Neural progenitor cell (in vitro differentiated cells): ENCODE measurements at regions not wholly inside any gene's neighbourhood (a gene's known extent, or its start where the extent isn't known, plus 50 kb on each side); places are given as distances from the start of the nearest gene placed in this dataset.

Experiments used
- DNase-seq: peaks from one replicate; pipeline ENCODE4 v3.0.0-alpha.2; 2016; ENCODE audit warnings: low spot score
- H2AFZ ChIP-seq: fragments of 200-600 bp; sonication (generic); replicated peaks from 2 replicates; pipeline ENCODE4 v1.6.1; 2016; ENCODE audit warnings: antibody characterized with exemption
- H3F3A ChIP-seq: fragments of 200-600 bp; sonication (generic); 2 replicates; pipeline ENCODE4 v1.6.1; 2016; ENCODE audit warnings: antibody characterized with exemption, low read depth
- H3K27ac ChIP-seq: fragments of 200-600 bp; sonication (generic); 2 replicates; pipeline ENCODE4 v1.5.1; 2016; ENCODE audit warnings: mild to moderate bottlenecking
- H3K27me3 ChIP-seq: fragments of 200-600 bp; sonication (generic); 2 replicates; pipeline ENCODE4 v1.6.1; 2016; ENCODE audit warnings: mild to moderate bottlenecking, moderate library complexity
- H3K36me3 ChIP-seq: fragments of 200-600 bp; sonication (generic); 2 replicates; pipeline ENCODE4 v1.5.1; 2016
- H3K4me1 ChIP-seq: fragments of 200-600 bp; sonication (generic); 2 replicates; pipeline ENCODE4 v1.6.1; 2016; ENCODE audit warnings: mixed run types
- H3K4me2 ChIP-seq: fragments of 200-600 bp; sonication (generic); 2 replicates; pipeline ENCODE4 v1.6.1; 2016
- H3K4me3 ChIP-seq: fragments of 200-600 bp; sonication (generic); 2 replicates; pipeline ENCODE4 v1.5.1; 2016
- H3K79me2 ChIP-seq: fragments of 200-600 bp; sonication (generic); 2 replicates; pipeline ENCODE4 v1.6.1; 2016; ENCODE audit warnings: low read depth
- H3K9ac ChIP-seq: fragments of 200-600 bp; sonication (generic); 2 replicates; pipeline ENCODE4 v1.6.1; 2016
- H3K9me3 ChIP-seq: fragments of 200-600 bp; sonication (generic); 2 replicates; pipeline ENCODE4 v1.5.1; 2016; ENCODE audit warnings: low read depth
- H4K20me1 ChIP-seq: fragments of 200-600 bp; sonication (generic); 2 replicates; pipeline ENCODE4 v1.6.1; 2016; ENCODE audit warnings: low read depth
- H3K27ac Mint-ChIP-seq: 3 replicates; pipeline ENCODE4 v1.8.0; 2021; ENCODE audit warnings: mixed read lengths
- H3K27me3 Mint-ChIP-seq: 2 replicates; pipeline ENCODE4 v1.8.0; 2022; ENCODE audit warnings: low read depth, mild to moderate bottlenecking, inconsistent platforms, moderate library complexity, mixed read lengths; ENCODE audit not compliant: insufficient read depth
- H3K36me3 Mint-ChIP-seq: 3 replicates; pipeline ENCODE4 v1.8.0; 2021; ENCODE audit warnings: mixed read lengths
- H3K4me1 Mint-ChIP-seq: 3 replicates; pipeline ENCODE4 v1.8.0; 2021; ENCODE audit warnings: mixed read lengths
- H3K4me3 Mint-ChIP-seq: 3 replicates; pipeline ENCODE4 v1.8.0; 2021; ENCODE audit warnings: mild to moderate bottlenecking, moderate library complexity, mixed read lengths
- H3K9me3 Mint-ChIP-seq: 3 replicates; pipeline ENCODE4 v1.8.0; 2020; ENCODE audit warnings: mixed read lengths
- EZH2 ChIP-seq: fragments of 200-600 bp; sonication (generic); IDR thresholded peaks from 2 replicates; pipeline ENCODE4 v1.6.1; 2017; ENCODE audit warnings: antibody characterized with exemption, mild to moderate bottlenecking, moderate library complexity
- EZH2phosphoT487 ChIP-seq: fragments of 200-600 bp; sonication (generic); IDR thresholded peaks from 2 replicates; pipeline ENCODE4 v1.6.1; 2017; ENCODE audit warnings: antibody characterized with exemption
- TF ChIP-seq, protein P1 (sequence below): fragments of 200-600 bp; sonication (generic); IDR thresholded peaks from 2 replicates; pipeline ENCODE4 v1.5.1; 2017; ENCODE audit warnings: antibody characterized with exemption, mild to moderate bottlenecking

DNA sequence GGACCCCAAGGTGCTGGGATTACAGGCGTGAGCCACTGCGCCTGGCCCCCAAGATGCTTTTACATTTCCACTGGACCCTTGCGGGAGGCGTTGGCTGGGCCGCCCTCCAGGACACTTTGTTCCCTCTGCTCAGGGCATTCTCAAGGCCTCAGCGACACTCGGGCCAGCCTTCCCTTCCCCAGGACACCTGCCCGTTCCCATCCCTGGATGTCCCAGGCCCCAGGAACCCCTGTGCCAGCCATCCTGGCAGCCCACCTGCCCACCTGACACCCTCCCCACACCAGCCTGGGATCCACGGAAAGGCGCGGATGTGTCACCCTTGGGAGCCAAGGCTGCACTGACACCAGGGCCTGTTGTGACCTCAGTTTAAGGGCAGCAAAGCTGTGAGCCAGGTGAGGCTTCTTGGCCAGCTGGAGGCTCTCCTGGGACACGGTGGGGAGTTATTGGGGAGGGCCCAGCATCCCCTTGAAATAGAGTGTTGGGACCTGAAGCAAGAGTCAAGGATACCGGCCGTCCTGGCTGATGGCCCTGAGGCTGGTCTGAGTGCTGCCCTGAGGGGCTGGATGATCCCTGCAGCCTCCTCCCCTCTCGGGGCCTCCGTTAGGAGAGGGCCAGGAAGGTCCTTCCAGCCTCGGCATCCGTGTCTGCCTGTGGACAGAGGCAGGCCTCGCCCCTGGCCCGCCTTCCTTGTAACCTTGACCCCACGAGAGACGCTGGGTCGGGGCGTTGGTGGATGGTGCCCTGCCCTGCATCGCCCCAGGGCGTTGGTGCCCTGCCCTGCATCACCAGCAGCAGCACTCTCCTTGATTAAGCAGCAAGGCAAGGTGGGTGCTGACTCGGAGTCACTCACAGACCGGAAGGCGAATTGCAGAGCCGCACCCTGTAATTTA, 84.2 kb upstream of the BHLHE23 start:
- H3K27ac ChIP-seq, result no peak overlapping the region
- no peaks in the 10 kb centered on the region for H3K9me3 ChIP-seq
- no peak overlapping the region for H2AFZ ChIP-seq
- no peak overlapping the region for H3K4me3 ChIP-seq
- H3K36me3 ChIP-seq, result no peaks in the 10 kb centered on the region
- no peak for TF ChIP-seq EZH2phosphoT487
- no peak for TF ChIP-seq EZH2
- TF ChIP-seq, protein P1, sequence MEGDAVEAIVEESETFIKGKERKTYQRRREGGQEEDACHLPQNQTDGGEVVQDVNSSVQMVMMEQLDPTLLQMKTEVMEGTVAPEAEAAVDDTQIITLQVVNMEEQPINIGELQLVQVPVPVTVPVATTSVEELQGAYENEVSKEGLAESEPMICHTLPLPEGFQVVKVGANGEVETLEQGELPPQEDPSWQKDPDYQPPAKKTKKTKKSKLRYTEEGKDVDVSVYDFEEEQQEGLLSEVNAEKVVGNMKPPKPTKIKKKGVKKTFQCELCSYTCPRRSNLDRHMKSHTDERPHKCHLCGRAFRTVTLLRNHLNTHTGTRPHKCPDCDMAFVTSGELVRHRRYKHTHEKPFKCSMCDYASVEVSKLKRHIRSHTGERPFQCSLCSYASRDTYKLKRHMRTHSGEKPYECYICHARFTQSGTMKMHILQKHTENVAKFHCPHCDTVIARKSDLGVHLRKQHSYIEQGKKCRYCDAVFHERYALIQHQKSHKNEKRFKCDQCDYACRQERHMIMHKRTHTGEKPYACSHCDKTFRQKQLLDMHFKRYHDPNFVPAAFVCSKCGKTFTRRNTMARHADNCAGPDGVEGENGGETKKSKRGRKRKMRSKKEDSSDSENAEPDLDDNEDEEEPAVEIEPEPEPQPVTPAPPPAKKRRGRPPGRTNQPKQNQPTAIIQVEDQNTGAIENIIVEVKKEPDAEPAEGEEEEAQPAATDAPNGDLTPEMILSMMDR, result no peak
- no peak overlapping the region for H3K4me3 Mint-ChIP-seq
- no peak overlapping the region for H3K9ac ChIP-seq
- no peak for DNase-seq
- H3K36me3 Mint-ChIP-seq, result no peaks in the 10 kb centered on the region
- H3K27me3 ChIP-seq, result peaks cover 10% of the 10 kb centered on the region
- H3K9me3 Mint-ChIP-seq, result no peaks in the 10 kb centered on the region
- no peaks in the 10 kb centered on the region for H3K79me2 ChIP-seq
- H3K27ac Mint-ChIP-seq, result no peak overlapping the region
- H4K20me1 ChIP-seq, result no peaks in the 10 kb centered on the region
- H3K4me1 Mint-ChIP-seq, result no peaks in the 10 kb centered on the region
- H3F3A ChIP-seq, result no peaks in the 10 kb centered on the region
- H3K4me2 ChIP-seq, result no peak overlapping the region
- no peaks in the 10 kb centered on the region for H3K4me1 ChIP-seq
- peaks cover 13% of the 10 kb centered on the region for H3K27me3 Mint-ChIP-seq

DNA sequence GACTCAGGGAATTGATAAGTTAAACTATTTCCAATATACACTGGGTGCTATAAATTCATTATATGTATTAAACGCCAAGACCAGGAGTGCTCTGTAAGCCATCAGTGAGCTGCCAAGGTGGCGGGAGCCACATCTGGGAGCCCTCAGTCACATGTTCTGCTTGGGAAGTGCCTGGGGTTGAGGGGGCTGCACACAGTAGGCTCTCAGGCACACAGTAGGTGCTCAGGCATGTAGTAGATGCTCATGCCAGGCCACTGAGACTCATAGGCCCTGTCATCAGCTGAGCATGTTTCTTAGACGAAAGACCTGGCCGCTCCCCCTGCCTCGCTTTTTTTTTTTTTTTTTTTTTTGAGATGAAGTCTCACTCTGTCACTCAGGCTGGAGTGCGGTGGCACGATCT, 83.3 kb upstream of the BHLHE23 start:
- Mint-ChIP-seq H3K9me3 (no peaks in the 10 kb centered on the region), H3K36me3 (no peaks in the 10 kb centered on the region), H3K27me3 (peaks cover 16% of the 10 kb centered on the region), H3K4me3 (no peak overlapping the region), H3K4me1 (no peaks in the 10 kb centered on the region), H3K27ac (no peak overlapping the region)
- H3F3A ChIP-seq, result no peaks in the 10 kb centered on the region
- H3K9ac ChIP-seq, result no peak overlapping the region
- no peaks in the 10 kb centered on the region for H4K20me1 ChIP-seq
- H3K4me1 ChIP-seq, result no peaks in the 10 kb centered on the region
- no peak for DNase-seq
- H3K4me2 ChIP-seq, result no peak overlapping the region
- H3K79me2 ChIP-seq, result no peaks in the 10 kb centered on the region
- H3K4me3 ChIP-seq, result no peak overlapping the region
- H3K36me3 ChIP-seq, result no peaks in the 10 kb centered on the region
- no peak overlapping the region for H3K27ac ChIP-seq
- H3K9me3 ChIP-seq, result no peaks in the 10 kb centered on the region
- H2AFZ ChIP-seq, result no peak overlapping the region
- peaks cover 7% of the 10 kb centered on the region for H3K27me3 ChIP-seq
- TF ChIP-seq EZH2phosphoT487, result no peak
- no peak for TF ChIP-seq EZH2
- TF ChIP-seq, protein P1, result no peak

DNA sequence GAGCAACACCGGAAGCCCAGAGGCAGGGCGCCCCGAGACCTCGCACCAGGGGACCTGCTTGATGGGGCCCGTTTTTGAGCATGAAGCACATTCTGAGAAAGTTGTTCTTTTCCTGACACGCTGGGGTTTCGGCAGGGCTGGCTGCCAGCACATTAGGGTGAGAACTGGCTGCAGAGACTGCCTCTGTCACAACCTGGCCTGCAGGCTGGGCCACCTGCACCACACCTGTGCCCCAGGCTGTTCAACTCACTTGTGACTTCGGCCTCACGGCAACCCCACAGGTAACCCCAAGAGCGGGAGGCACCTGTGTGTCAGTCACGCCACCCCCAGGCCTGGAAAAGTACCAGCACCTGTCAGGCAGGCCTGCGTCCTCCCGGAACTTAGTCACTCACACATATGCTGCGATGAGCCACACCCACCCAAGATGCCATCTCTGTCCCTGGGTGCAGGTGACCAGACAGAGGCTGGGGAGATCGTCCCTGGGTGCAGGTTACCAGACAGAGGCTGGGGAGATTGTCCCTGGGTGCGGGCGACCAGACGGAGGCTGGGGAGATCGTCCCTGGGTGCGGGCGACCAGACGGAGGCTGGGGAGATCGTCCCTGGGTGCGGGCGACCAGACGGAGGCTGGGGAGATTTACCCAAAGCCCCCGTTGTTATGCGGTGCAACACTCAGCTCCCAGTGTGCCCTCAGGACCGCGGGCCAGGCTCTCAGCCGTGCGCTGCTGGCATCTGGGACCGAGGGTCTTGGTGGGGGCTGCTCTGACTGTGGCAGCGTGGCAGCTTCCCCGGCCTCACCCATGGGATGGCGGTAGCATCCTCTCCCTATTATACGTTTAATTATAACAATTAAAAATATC, 82.5 kb upstream of the BHLHE23 start:
- no peaks in the 10 kb centered on the region for H3K4me1 ChIP-seq
- H3F3A ChIP-seq, result no peaks in the 10 kb centered on the region
- no peak for DNase-seq
- H3K79me2 ChIP-seq, result no peaks in the 10 kb centered on the region
- H3K9me3 Mint-ChIP-seq, result no peaks in the 10 kb centered on the region
- no peak overlapping the region for H2AFZ ChIP-seq
- TF ChIP-seq EZH2phosphoT487, result no peak
- no peak for TF ChIP-seq EZH2
- TF ChIP-seq, protein P1, result no peak
- no peak overlapping the region for H3K4me2 ChIP-seq
- no peaks in the 10 kb centered on the region for H3K9me3 ChIP-seq
- no peak overlapping the region for H3K27ac ChIP-seq
- no peaks in the 10 kb centered on the region for H3K36me3 Mint-ChIP-seq
- no peaks in the 10 kb centered on the region for H3K36me3 ChIP-seq
- H3K27me3 ChIP-seq, result peaks cover 2% of the 10 kb centered on the region
- no peak overlapping the region for H3K27ac Mint-ChIP-seq
- H3K4me3 ChIP-seq, result no peak overlapping the region
- H4K20me1 ChIP-seq, result peaks cover 3% of the 10 kb centered on the region
- no peak overlapping the region for H3K4me3 Mint-ChIP-seq
- peaks cover 13% of the 10 kb centered on the region for H3K27me3 Mint-ChIP-seq
- H3K4me1 Mint-ChIP-seq, result no peaks in the 10 kb centered on the region
- no peak overlapping the region for H3K9ac ChIP-seq
